ENCODE measurements at regions not wholly inside any gene's neighbourhood (a gene's known extent, or its start where the extent isn't known, plus 50 kb on each side); places are given as distances from the start of the nearest gene placed in this dataset.

DNA sequence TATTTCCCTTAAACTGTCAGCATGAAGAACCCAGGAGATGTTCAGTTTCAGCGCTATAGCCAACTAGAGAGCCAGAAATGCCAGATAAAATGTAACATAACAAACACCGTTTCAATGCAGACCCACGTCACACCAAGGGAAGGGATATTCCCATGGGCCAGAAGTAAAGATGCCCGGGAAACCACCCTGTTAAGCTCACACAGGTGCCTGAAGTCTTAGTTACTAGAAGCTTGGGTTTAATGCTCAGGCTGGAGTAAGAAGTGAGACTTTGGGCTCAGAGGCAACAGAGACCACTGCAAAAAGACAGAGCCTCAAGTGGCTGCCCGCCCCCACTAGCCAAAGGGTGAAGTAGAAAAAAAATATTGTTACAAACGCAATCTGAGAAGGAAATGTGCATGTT, 52.3 kb downstream of the SYNE3 start:
- no peak for TF ChIP-seq CTCF (IDR thresholded peaks at IDR 0.05 in 4 of 5, conservative IDR thresholded peaks at IDR 0.05 in 1 of 5)
- TF ChIP-seq POLR2A (IDR thresholded peaks at IDR 0.05): no peak
